K562 (cell line): ENCODE measurements at regions not wholly inside any gene's neighbourhood (a gene's known extent, or its start where the extent isn't known, plus 50 kb on each side); places are given as distances from the start of the nearest gene placed in this dataset.

Experiments used
- ATF1 ChIP-seq, 2 experiments: fragments of 450-650 bp in 1 of 2; IDR thresholded peaks; 2 replicates each; pipeline ENCODE4 v1.6.1; 2016; ENCODE audit warnings: missing compliant biosample characterization in 1 of 2, missing genetic modification characterization in 1 of 2
- BRF2 ChIP-seq: IDR thresholded peaks from 3 replicates; pipeline ENCODE4 v1.6.1; 2011; ENCODE audit warnings: borderline replicate concordance, mild to moderate bottlenecking; ENCODE audit not compliant: insufficient read length, insufficient read depth
- ILF3 ChIP-seq: fragments of 450-650 bp; IDR thresholded peaks from 2 replicates; pipeline ENCODE4 v1.6.1; 2018; ENCODE audit warnings: antibody characterized with exemption, mild to moderate bottlenecking, moderate library complexity, borderline replicate concordance
- KLF10 ChIP-seq: fragments of 250-450 bp; sonication (Bioruptor Pico); IDR thresholded peaks from 2 replicates; pipeline ENCODE4 v1.6.1; 2021; ENCODE audit warnings: matching md5 sums
- NUFIP1 ChIP-seq: fragments of 450-650 bp; IDR thresholded peaks from 2 replicates; pipeline ENCODE4 v1.6.1; 2018; ENCODE audit not compliant: partially characterized antibody
- PHF21A ChIP-seq: fragments of 450-650 bp; IDR thresholded peaks from 2 replicates; pipeline ENCODE4 v1.6.1; 2017; ENCODE audit warnings: low read depth, borderline replicate concordance
- RNF219 ChIP-seq: fragments of 250-450 bp; sonication (Bioruptor Pico); IDR thresholded peaks from 2 replicates; pipeline ENCODE4 v1.5.0; 2022; ENCODE audit warnings: mild to moderate bottlenecking
- TEAD1 ChIP-seq, 2 experiments: fragments of 450-650 bp in 1 of 2; sonication (generic) in 1 of 2; formaldehyde crosslinking; IDR thresholded peaks; 2 replicates each; pipeline versions ENCODE4 v1.4.0 to v1.8.0; 2020 to 2022; ENCODE audit warnings: mild to moderate bottlenecking in 2 of 2, missing genetic modification reagents in 1 of 2
- ZBTB33 ChIP-seq: sonication (generic); formaldehyde crosslinking; IDR thresholded peaks from 2 replicates; pipeline ENCODE4 v1.8.1; 2023; ENCODE audit warnings: mild to moderate bottlenecking, missing genetic modification reagents
- ZBTB40 ChIP-seq, 2 experiments: fragments of 450-650 bp in 1 of 2; sonication (generic) in 1 of 2; formaldehyde crosslinking in 1 of 2; IDR thresholded peaks; 2 replicates each; pipeline versions ENCODE4 v1.7.1 to v1.9.0; 2016 to 2022; ENCODE audit warnings: inconsistent platforms in 1 of 2, mild to moderate bottlenecking in 1 of 2, missing genetic modification reagents in 1 of 2
- ZC3H8 ChIP-seq: fragments of 450-650 bp; IDR thresholded peaks from 2 replicates; pipeline ENCODE4 v1.6.1; 2017
- ZEB2 ChIP-seq: fragments of 450-650 bp; IDR thresholded peaks from 2 replicates; pipeline ENCODE4 v1.6.1; 2016
- ZNF354B ChIP-seq: fragments of 250-450 bp; sonication (Bioruptor Pico); IDR thresholded peaks from 2 replicates; pipeline ENCODE4 v1.4.0; 2020
- ZNF586 ChIP-seq: fragments of 450-650 bp; formaldehyde crosslinking; conservative IDR thresholded peaks from 2 replicates; pipeline ENCODE4 v1.4.0; 2020; ENCODE audit warnings: mild to moderate bottlenecking, moderate library complexity

- TF ChIP-seq ZNF354B (CRISPR knock-in tag) = no peak
- no peak for TF ChIP-seq ZBTB40 (IDR thresholded peaks at IDR 0.05)
- TF ChIP-seq ZBTB40 (CRISPR knock-in tag; IDR thresholded peaks at IDR 0.05) = no peak
- TF ChIP-seq TEAD1 (CRISPR knock-in tag; IDR thresholded peaks at IDR 0.05) = no peak
- no peak for TF ChIP-seq NUFIP1
- TF ChIP-seq PHF21A = no peak
- no peak for TF ChIP-seq KLF10 (CRISPR knock-in tag)
- no peak for TF ChIP-seq ZNF586
- TF ChIP-seq ZBTB33 (CRISPR knock-in tag) = no peak
- 0 out of 2 replicates have a peak, but pooled peaks have one; percentile 52 for TF ChIP-seq ZEB2
- no peak for TF ChIP-seq ZC3H8
- no peak for TF ChIP-seq RNF219
- TF ChIP-seq BRF2 = no peak
- no peak for TF ChIP-seq ATF1 (CRISPR knock-in tag; IDR thresholded peaks at IDR 0.05)
- 0 out of 2 replicates have a peak, but pooled peaks have one; percentile 16 for TF ChIP-seq ATF1 (tag; IDR thresholded peaks at IDR 0.05)
- no peak for TF ChIP-seq ILF3
Measured at GRCh38 chr2:105669384-105669891, 75.3 kb upstream of the NCK2 start (continued).
